Right lobe of liver (tissue), 4 donors: ENCODE measurements at regions not wholly inside any gene's neighbourhood (a gene's known extent, or its start where the extent isn't known, plus 50 kb on each side); places are given as distances from the start of the nearest gene placed in this dataset.

Experiments used
- POLR2A ChIP-seq: fragments of 450-650 bp; IDR thresholded peaks from one replicate; pipeline ENCODE4 v1.6.1; 2017; ENCODE audit warnings: antibody characterized with exemption, mild to moderate bottlenecking
- TF ChIP-seq, protein P1 (sequence below), 4 donors: fragments of 200-600 bp in 3 of 4; fragments of 450-650 bp in 1 of 4; IDR thresholded peaks; one replicate each; pipeline versions ENCODE4 v1.5.1 to v1.8.0; 2016 to 2022; ENCODE audit warnings: antibody characterized with exemption in 4 of 4, mild to moderate bottlenecking in 2 of 4
- donor health status: DM: no; HTN: no; CAD: no.
- donor health status: DM: no; HTN: no; CAD: no.
- donor health status: DM: no; HTN: yes; CAD: no.

DNA sequence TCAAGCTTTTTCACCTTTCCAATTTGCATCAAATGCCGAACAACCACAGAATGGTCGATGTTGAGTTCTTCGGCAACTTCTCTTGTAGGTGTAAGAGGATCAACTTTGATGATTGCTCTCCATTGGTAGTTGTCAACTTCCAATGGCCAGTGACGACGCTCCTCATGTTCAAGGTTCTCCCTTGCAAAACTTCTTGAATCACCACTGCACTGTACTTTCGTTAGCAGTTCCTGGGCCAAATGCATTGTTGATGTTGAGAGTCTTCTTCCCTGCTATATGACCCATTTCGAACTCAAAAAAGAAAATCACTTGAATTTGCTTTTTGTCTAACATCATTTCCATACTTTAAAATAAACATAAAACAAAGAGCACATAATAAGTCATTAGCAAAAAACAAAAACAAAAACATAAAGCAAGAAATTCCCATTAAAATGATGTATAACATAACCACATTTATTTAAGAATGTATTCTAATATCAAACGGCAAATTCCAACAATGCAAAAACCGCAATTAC is 71.2 kb upstream of the AP4E1 start:
- no peak for TF ChIP-seq POLR2A
- TF ChIP-seq, protein P1, sequence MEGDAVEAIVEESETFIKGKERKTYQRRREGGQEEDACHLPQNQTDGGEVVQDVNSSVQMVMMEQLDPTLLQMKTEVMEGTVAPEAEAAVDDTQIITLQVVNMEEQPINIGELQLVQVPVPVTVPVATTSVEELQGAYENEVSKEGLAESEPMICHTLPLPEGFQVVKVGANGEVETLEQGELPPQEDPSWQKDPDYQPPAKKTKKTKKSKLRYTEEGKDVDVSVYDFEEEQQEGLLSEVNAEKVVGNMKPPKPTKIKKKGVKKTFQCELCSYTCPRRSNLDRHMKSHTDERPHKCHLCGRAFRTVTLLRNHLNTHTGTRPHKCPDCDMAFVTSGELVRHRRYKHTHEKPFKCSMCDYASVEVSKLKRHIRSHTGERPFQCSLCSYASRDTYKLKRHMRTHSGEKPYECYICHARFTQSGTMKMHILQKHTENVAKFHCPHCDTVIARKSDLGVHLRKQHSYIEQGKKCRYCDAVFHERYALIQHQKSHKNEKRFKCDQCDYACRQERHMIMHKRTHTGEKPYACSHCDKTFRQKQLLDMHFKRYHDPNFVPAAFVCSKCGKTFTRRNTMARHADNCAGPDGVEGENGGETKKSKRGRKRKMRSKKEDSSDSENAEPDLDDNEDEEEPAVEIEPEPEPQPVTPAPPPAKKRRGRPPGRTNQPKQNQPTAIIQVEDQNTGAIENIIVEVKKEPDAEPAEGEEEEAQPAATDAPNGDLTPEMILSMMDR (IDR thresholded peaks at IDR 0.05) = no peak
